ENCODE measurements at regions not wholly inside any gene's neighbourhood (a gene's known extent, or its start where the extent isn't known, plus 50 kb on each side); places are given as distances from the start of the nearest gene placed in this dataset.

- TF ChIP-seq POLR2A (IDR thresholded peaks at IDR 0.05) (no peak), CTCF (IDR thresholded peaks at IDR 0.05 in 4 of 5, conservative IDR thresholded peaks at IDR 0.05 in 1 of 5) (no peak)
- no peak for ATAC-seq
- in situ Hi-C loops (cut with MboI; ENCODE audit: low sequenced_read_pairs in 4 of 4): no loop called here
Observed at GRCh38 chr4:37139987-37140386, 104.6 kb upstream of the NWD2 start.

GRCh38 chr4:37146260-37146659 lies 98.3 kb upstream of the NWD2 start:
- TF ChIP-seq CTCF (IDR thresholded peaks at IDR 0.05 in 4 of 5, conservative IDR thresholded peaks at IDR 0.05 in 1 of 5): no peak
- TF ChIP-seq POLR2A (IDR thresholded peaks at IDR 0.05): no peak
- in situ Hi-C loops (cut with MboI; ENCODE audit: low sequenced_read_pairs in 4 of 4): no loop called here

More at GRCh38 chr4:37139987-37140386, 104.6 kb upstream of the NWD2 start:
- Histone ChIP-seq H3K4me3 (no peak overlapping the region), H3K27me3 (no peaks in the 10 kb centered on the region), H3K36me3 (no peaks in the 10 kb centered on the region), H3K4me1 (no peaks in the 10 kb centered on the region), H3K27ac (no peak overlapping the region), H3K9me3 (no peaks in the 10 kb centered on the region)
- intact Hi-C loops (cut with DNase I; ENCODE audit: low total_unique reads): no loop called here
- DNase-seq: no peak

DNA sequence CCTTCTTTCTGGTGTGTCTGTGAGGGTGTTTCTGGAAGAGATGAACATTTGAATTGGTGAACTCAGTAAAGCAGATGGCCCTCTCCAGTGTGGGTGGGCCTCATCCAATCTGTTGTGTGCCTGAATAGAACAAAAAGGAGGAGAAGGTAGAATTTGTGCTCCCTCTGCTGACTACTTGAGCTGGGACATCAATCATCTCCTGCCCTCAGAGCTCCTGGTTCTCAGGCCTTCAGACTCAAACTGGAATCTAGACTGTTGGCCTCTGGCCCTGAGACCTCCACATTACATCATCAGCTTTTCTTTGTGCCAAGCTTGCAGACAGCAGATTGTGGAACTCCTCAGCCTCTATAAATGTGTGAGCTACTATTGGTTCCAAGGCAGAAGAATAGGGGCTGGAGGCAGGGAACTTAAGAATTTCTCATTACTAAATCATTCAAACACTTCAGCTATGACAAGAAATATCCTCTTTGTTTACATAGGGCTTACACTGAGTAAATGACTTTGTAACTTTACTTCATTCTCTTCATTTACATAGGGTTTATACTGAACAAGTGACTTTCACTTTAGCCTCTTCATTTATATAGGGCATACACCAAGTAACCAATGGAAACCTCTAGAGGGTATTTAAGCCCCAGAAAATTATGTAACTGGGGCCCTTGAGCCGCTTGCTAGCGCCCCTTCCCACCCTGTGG lies 86.9 kb upstream of the NWD2 start:
- no peaks in the 10 kb centered on the region for H3K4me1 ChIP-seq
- no peaks in the 10 kb centered on the region for H3K36me3 ChIP-seq
- in situ Hi-C loops (cut with MboI; ENCODE audit: low sequenced_read_pairs in 4 of 4) (no loop called here), intact Hi-C loops (cut with DNase I; ENCODE audit: low total_unique reads) (no loop called here)
- no peaks in the 10 kb centered on the region for H3K27me3 ChIP-seq
- ATAC-seq (no peak), DNase-seq (no peak)
- H3K9me3 ChIP-seq: no peaks in the 10 kb centered on the region
- no peak for TF ChIP-seq POLR2A (IDR thresholded peaks at IDR 0.05)
- TF ChIP-seq CTCF (IDR thresholded peaks at IDR 0.05 in 4 of 5, conservative IDR thresholded peaks at IDR 0.05 in 1 of 5): no peak
- H3K4me3 ChIP-seq: no peak overlapping the region
- no peak overlapping the region for H3K27ac ChIP-seq

More at GRCh38 chr4:37146260-37146659, 98.3 kb upstream of the NWD2 start:
- ATAC-seq: no peak
- H3K4me3 ChIP-seq: no peak overlapping the region
- no peaks in the 10 kb centered on the region for H3K36me3 ChIP-seq
- DNase-seq: no peak
- H3K27ac ChIP-seq: no peak overlapping the region
- H3K4me1 ChIP-seq: no peaks in the 10 kb centered on the region
- no peaks in the 10 kb centered on the region for H3K9me3 ChIP-seq
- H3K27me3 ChIP-seq: no peaks in the 10 kb centered on the region
- intact Hi-C loops (cut with DNase I; ENCODE audit: low total_unique reads): no loop called here

- in situ Hi-C loops (cut with MboI; ENCODE audit: low sequenced_read_pairs in 4 of 4): no loop called here
- intact Hi-C loops (cut with DNase I; ENCODE audit: low total_unique reads): no loop called here
- no peaks in the 10 kb centered on the region for H3K9me3 ChIP-seq
- no peak for ATAC-seq
- no peak for TF ChIP-seq POLR2A (IDR thresholded peaks at IDR 0.05)
- TF ChIP-seq CTCF (IDR thresholded peaks at IDR 0.05 in 4 of 5, conservative IDR thresholded peaks at IDR 0.05 in 1 of 5): no peak
- no peak overlapping the region for H3K4me3 ChIP-seq
- no peaks in the 10 kb centered on the region for H3K4me1 ChIP-seq
- no peak overlapping the region for H3K27ac ChIP-seq
- H3K27me3 ChIP-seq: no peaks in the 10 kb centered on the region
- no peaks in the 10 kb centered on the region for H3K36me3 ChIP-seq
- DNase-seq: no peak
Observed at GRCh38 chr4:37160653-37161052, 83.9 kb upstream of the NWD2 start.

DNA sequence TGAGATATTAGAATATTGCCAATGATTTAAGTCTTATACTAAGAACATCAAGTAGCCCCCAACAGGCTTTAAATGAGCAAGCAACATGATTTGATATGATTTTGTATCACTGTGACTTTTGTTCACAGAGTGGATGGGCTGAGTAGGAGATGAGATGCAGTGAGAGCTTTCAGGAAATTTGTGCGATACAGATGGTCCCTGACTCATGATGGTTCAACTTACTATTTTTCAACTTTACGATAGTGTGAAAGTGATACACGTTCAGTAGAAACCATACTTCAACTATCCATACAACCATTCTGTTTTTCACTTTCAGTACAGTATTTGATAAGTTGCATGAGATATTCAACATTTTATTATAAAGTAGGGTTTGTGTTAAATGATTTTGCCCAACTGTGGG lies 78.7 kb upstream of the NWD2 start:
- Histone ChIP-seq H3K9me3 (no peaks in the 10 kb centered on the region), H3K36me3 (no peaks in the 10 kb centered on the region), H3K4me3 (no peak overlapping the region), H3K27ac (no peak overlapping the region), H3K27me3 (no peaks in the 10 kb centered on the region), H3K4me1 (no peaks in the 10 kb centered on the region)
- ATAC-seq: no peak
- DNase-seq: no peak
- in situ Hi-C loops (cut with MboI; ENCODE audit: low sequenced_read_pairs in 4 of 4): no loop called here
- intact Hi-C loops (cut with DNase I; ENCODE audit: low total_unique reads): no loop called here
- no peak for TF ChIP-seq CTCF (IDR thresholded peaks at IDR 0.05 in 4 of 5, conservative IDR thresholded peaks at IDR 0.05 in 1 of 5)
- no peak for TF ChIP-seq POLR2A (IDR thresholded peaks at IDR 0.05)

All from gastrocnemius medialis (tissue), 4 donors.